Stimulated activated CD8-positive, alpha-beta memory T cell treated with anti-CD3 and anti-CD28 coated beads, Interleukin-15, amount 100 ng/mL, for 1 hour (primary cell): ENCODE measurements at regions not wholly inside any gene's neighbourhood (a gene's known extent, or its start where the extent isn't known, plus 50 kb on each side); places are given as distances from the start of the nearest gene placed in this dataset.

ENCODE experiments used
- DNase-seq: peaks from one replicate; pipeline ENCODE4 v3.0.0-alpha.2; 2020; ENCODE audit warnings: low read depth

- no peak for DNase-seq
Measured at GRCh38 chr10:78186572-78186971, 152.9 kb downstream of the RPS24 start.

- no peak for DNase-seq
Measured at GRCh38 chr10:78187371-78187770, 153.7 kb downstream of the RPS24 start.

GRCh38 chr10:78188446-78188845 lies 154.8 kb downstream of the RPS24 start:
- no peak for DNase-seq

- DNase-seq, result no peak
Measured at GRCh38 chr10:78190051-78190825, 156.6 kb downstream of the RPS24 start.

GRCh38 chr10:78191301-78191700 lies 157.6 kb downstream of the RPS24 start:
- no peak for DNase-seq

GRCh38 chr10:78193189-78193588 lies 159.5 kb downstream of the RPS24 start:
- no peak for DNase-seq

- no peak for DNase-seq
Measured at GRCh38 chr10:78194050-78194449, 160.4 kb downstream of the RPS24 start.

GRCh38 chr10:78194539-78195402 lies 161.1 kb downstream of the RPS24 start:
- no peak for DNase-seq

GRCh38 chr10:78196396-78196795 lies 162.7 kb downstream of the RPS24 start:
- DNase-seq, result no peak

GRCh38 chr10:78196964-78197363 lies 163.3 kb downstream of the RPS24 start:
- no peak for DNase-seq

- DNase-seq, result no peak
Measured at GRCh38 chr10:78197628-78198272, 164.1 kb downstream of the RPS24 start.

- no peak for DNase-seq
Measured at GRCh38 chr10:78199005-78199725, 165.5 kb downstream of the RPS24 start.

GRCh38 chr10:78199759-78200158 lies 166.1 kb downstream of the RPS24 start:
- DNase-seq, result no peak

- DNase-seq, result no peak
Measured at GRCh38 chr10:78200686-78201085, 167.0 kb downstream of the RPS24 start.

GRCh38 chr10:78202386-78202785 lies 168.7 kb downstream of the RPS24 start:
- DNase-seq, result no peak

GRCh38 chr10:78203915-78204818 lies 170.5 kb downstream of the RPS24 start:
- no peak for DNase-seq

GRCh38 chr10:78205457-78206016 lies 171.9 kb downstream of the RPS24 start:
- DNase-seq, result no peak

- DNase-seq, result no peak
Measured at GRCh38 chr10:78207216-78207615, 173.6 kb downstream of the RPS24 start.

- no peak for DNase-seq
Measured at GRCh38 chr10:78207776-78208175, 174.1 kb downstream of the RPS24 start.

GRCh38 chr10:78209970-78210369 lies 176.3 kb downstream of the RPS24 start:
- DNase-seq, result no peak

- no peak for DNase-seq
Measured at GRCh38 chr10:78210548-78210947, 176.9 kb downstream of the RPS24 start.
